IPS-NIHi7 (cell line): ENCODE measurements at regions not wholly inside any gene's neighbourhood (a gene's known extent, or its start where the extent isn't known, plus 50 kb on each side); places are given as distances from the start of the nearest gene placed in this dataset.
"Not testable (repeated sequence)": the region's sequence is repeated elsewhere in the genome, so short reads cannot be mapped to it uniquely, and the experiment has no call there.

Experiments used
- DNase-seq: peaks from one replicate; pipeline ENCODE4 v3.0.0; 2012; ENCODE audit warnings: mixed read lengths; ENCODE audit errors: extremely low spot score

DNA sequence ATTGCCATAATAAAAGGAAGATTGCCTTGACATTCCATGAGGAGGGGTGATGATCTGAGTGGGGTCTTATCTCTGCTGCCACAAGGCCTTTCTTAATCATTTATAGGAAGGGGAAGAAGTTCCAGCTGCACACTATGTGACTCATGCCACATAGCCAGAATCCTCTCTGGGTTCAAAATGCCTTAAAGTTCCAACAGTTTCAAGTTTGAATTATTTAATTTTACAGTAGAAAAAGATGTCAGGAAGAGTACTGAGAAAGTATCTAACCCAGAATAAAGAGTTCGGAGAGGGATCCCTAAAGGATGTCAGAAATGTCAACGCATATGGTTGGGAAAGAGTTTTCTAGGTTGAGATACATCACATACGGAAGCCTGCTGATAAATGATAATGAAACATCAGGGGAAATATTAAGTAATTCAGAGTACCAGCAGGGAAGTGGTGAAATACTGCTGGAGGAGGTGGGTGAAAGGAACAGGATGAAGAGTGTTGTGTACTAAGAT is 999.9 kb downstream of the TSN start:
- no peak for DNase-seq

DNA sequence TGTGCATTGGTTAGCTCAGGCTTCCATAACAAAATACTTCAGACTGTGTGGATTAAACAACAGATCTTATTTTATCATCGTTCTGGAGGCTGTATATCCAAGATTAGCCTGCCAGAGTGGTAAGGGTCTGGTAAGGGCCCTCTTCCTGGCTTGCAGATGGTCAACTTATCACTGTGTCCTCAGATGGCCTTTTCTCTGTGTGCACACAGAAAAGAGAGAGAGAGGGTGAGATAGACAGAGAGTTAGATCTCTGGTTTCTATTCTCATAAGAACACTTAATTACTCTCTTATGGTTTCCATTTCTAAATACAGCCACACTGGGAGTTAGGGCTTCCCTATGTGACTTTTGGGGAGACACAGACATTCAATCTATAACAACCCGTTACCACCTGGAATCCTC is 1003.5 kb downstream of the TSN start:
- DNase-seq = no peak

DNA sequence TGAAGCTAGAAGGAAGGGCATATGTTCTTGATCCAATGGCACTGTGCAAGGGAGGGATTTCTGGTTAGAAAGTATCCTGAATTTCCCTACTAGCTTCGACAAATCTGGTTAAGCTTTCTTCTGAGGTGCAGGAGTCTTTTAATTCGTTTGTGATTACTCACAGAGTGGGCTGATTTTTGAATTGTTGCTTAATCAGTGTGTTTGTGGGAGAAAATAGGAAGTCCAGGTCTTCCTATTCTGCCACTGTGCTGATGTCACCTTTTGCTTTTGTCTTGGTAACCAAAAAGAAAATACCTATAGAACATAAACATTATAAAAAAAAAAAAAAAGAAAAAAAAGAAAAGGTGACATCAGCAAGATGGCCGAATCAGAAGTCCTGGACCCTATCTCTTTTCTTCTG is 1008.6 kb downstream of the TSN start:
- DNase-seq = no peak

DNA sequence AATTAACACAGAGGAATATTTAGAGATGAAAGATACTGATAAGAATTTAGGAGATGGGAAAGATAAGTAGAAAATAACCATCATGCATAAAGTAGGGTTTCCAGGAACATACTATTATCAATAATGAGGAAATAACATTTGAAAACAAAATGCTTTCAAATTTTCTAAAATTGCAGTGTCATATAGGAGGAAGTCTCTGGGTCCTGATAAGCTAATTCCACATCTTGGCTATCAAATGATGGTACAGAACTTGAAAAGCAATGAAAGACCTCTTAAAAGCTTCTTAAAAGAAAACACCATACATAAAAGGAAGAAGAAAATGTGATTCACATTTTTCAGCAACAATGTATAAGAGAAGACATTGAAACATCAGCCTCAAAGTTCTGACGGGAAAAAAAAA is 1024.8 kb downstream of the TSN start:
- DNase-seq = no peak

DNA sequence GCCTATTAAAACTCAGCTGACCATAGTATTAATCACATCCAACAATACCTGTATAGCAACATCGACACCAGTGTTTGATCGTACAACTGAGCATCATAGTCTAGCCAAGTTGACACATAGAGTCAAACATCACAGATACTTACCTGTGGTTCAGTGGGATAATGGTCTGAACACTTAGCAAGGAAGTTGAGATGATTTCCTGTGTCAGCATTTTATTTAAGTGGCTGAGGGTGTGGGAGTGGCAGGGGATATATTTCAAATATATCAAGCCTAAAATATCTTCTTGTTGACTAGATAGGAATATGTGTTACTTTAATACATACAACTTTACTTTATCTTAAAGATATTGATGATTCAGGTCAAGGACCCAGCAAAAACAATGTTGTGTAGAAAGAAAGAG is 1038.6 kb downstream of the TSN start:
- DNase-seq = no peak

DNA sequence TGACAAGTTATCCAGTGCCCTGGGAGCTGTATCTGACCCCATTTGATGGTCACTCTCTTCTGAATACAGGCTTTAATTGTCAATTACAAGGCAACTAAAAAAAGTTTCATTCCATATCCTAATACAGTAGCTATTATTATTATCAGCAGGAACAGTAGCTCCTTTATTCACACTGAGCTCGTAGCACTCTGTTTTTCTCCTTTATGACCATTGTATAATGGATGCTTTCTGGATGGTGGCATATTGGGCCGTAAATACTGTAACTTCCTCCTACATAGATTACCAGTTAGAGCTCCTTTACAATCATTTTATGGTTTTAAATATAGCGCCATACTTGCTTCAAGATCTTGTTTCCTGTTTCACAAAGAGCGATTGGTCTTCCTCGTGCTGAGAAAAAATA is 1040.3 kb downstream of the TSN start:
- no peak for DNase-seq

DNA sequence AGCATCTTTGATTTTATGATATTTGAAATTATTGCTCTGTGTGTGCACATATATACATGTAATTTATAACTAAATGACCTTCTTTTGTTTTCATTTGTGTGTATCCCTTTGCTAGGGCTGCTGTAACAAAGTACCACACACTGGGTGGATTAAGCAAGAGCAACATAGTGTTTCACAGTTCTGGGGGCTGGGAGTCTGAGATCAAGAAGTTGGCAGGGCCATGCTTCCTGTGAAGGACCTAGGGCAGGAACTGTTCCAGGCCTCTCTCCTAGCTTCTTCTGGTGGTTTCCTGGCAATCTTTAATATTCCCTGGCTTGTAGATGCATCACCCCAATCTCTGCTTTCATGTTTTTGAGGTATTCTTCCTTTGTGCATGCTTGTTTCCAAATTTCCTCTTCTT is 1043.9 kb downstream of the TSN start:
- DNase-seq = no peak

DNA sequence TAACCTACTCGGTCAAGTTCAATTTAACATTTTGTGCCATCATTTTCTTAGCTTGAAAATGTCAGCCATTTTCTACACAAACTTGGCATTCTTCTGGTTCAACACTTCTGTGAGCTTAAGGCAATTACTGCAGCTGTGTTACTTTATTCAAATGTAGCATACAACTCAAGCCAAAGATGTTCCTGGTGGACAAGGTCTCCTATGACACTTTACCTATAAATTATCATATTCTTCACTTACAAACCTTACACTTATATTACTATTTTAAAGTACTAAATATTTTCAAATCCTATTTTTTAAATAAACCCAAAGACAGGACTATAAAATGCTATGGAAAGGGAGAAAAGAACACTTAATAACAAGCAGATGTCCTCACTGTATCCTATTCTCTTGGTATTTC is 1045.3 kb downstream of the TSN start:
- DNase-seq = no peak

DNA sequence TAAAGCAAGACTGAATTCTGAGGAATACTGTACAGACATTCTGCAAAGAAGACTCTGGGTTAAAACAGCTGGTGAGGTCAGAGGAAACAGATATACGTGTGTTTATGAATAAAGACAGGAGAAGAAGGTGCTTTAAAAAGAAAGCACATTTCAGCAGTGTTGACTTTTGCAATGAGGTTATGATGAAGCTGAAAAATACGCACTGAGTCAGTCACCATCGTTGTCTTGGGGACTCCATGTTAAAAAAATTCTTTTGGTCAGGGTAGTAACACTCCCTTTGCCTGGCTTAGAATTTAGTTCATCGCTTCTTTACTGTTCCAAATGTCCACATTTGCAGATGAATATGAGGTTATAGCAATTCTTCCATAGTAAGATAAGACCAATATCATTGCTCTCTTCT is 1049.0 kb downstream of the TSN start:
- DNase-seq = no peak

DNA sequence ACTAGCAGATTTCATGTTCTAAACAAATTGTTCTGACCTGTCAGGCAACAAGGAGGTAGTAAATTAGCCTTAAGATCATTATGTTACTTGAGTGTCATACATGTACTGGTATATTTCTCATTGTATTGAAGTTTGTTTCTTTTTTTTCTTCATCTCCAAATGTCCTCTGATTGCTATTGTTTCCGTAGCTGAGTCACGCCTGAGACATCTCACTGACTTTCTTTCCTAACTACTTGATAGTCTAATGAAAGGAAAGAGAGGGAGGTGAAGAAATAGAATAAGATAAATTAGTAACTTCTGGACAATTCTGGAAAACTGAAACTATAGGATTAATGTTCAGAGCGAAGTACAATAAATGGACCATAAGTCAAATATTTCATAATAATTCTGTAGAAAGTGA is 1049.9 kb downstream of the TSN start:
- no peak for DNase-seq

DNA sequence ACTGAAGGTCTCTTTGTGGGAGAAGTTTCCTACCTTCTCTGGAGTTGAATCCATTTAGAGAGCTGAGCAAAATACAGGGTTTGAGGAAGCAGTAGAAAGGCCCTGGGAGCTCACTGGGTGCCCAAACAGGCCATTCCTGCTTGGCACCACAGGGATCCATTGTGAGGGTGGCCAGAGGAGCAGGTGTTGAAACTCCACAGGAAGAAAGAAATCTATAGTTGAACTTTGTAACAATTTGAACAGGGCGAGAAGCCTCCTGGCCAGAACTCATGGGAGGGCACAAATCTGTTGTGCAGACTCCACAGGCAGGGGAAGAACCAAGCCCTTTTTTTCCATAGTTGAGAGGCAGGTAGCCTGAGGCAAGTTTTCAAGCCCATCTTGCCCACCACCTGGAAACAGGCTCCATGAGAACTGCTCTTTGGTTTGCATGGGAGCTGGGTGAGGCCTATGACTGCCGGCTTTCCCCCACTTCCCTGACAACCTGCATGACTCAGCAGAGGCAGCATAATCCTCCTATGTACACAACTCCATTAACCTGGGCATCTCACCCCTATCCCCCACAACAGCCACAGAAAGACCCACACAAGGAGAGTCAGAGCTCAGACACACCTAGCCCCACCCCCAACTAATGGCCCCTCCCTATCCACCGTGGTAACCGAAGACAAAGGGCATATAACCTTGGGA is 1053.0 kb downstream of the TSN start:
- no peak for DNase-seq

DNA sequence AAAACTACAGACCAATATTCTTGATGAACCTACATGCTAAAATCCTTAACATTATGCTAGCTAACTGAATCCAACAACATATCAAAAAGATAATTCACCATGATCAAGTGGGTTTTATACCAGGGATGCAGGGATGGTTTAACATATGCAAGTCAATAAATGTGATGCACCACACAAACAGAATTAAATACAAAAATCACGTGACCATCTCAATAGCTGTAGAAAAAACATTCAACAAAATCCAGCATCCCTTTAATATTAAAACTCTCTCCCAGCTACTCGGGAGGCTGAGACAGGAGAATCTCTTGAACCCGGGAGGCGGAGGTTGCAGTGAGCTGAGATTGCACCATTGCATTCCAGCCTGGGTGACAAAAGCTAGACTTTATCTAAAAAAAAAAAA is 1056.8 kb downstream of the TSN start:
- not testable (repeated sequence) for DNase-seq

DNA sequence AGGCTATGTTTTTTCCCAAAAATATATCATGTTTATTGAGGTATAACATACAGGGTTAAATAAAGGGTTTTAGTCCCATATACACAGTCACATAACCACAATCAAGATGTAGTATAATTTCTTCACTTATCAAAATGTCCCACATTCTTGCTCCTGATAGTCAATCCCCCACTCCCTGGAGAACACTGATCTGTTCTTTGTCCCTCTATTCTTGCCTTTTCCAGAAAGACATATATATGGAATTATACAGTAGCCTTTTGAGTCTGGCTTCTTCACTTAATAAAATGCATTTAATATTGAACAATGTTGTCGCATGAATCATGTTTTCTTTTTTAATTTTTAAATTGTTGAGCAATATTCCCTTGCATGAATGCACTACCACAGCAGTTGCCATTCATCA is 1059.7 kb downstream of the TSN start:
- no peak for DNase-seq

DNA sequence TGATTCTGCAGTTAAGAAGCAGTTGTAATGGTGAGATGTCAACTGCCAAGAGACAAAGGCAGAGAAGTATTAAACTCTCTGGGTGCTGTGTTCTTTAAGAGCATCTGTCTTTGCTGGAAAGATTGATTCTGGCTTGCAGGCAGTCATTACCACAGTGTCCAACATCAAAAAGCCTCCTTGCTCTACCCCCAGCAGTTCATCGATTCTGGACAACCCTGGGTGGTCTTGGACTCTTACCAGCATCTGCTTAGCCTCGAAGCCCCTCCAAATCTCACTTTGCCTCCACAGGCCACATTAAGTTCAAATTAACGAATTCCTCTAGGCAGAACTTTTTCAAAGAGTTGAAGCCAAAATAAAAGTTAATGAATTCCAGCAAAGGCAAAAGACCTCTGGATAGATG is 1061.4 kb downstream of the TSN start:
- no peak for DNase-seq

DNA sequence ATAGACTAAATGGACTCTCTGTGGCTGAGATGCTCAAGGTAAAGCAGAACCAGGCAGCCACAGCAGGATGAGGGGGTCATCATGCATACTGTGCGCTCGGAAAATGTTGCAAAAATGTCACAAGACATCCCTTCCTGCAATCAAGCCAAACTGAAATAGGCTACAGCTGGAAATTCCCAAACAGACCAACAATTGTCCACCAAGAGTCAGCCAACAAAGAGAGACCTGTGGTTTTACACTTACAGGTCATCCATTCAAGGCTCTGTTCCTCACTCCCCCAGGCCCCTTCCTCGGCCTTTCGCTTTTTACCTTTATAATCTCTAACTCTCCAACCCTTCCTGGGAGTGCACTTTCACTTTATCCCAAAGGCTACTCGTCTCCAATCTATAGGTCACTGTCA is 1066.9 kb downstream of the TSN start:
- no peak for DNase-seq

DNA sequence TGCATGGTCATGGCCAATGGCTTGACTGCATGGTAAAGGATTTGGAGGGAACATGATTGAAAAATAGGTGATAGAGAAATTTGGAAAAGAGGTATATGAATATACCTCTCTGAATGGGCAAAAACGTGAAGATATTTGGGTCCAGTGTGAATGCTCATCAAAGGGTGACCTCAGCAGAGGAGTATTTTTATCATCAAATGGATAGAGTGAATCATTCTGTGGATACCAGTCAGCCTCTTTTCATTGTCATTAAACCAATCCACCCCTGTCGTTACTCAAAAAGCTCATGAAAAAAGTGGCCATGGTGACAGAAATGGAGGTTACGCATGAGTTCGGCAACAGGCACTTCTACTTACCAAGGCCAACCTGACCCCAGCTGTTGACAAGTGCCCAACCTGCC is 1074.7 kb downstream of the TSN start:
- no peak for DNase-seq

DNA sequence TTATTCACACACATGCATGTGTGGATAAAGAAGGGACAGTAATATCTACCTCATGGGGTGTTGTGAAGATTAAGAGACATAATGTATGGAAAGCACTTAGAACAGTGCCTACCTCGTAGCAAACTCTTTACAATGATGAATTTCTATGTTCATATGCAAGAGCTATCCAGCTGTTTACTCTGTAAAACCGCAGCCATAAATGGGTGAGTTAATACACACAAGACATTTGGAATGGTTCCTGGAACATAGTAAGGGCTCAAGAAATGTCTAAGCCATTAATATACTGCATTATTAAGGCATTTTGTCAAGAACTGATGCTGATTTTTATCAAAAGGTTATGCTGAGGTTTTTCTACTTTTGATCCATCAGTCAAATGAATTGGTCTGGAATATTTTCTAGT is 1076.2 kb downstream of the TSN start:
- no peak for DNase-seq

DNA sequence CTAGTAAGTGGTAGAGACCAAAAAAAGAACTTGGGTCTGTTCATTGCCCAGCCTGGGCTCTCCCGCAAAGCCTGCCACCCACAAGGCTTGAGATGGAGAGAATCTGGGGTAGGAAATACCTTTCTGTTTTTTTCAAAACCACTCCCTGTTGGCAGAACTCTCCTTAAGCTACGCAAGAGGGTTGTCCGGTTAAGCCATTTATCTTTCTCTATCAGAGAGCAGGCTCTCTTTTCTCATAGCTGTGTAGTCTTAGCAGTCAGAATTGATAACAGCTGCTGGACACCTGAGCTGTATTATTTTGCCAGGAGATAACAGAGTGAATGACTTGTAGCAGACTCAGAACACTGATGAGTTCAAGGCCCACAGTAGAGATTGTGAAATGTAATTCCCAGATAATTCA is 1088.1 kb downstream of the TSN start:
- DNase-seq = no peak

DNA sequence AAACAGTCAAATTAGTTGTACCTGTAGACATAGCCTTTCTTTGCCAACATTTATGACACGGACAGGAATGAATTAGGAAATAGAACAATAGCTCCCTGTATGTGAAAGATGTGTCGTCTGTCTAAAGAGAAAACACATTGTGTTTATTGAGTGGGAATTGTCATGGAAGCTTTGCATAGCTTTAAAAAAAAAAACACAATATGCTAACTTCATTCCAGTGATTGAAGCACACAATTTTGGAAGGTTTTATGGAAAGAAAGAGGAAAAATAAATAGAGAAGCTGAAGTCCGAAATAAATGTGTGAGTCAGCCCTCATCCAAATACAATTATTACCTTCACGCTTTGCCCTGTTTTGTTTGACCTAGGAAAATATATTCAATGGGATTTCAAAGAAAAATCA is 1095.7 kb downstream of the TSN start:
- DNase-seq = no peak

DNA sequence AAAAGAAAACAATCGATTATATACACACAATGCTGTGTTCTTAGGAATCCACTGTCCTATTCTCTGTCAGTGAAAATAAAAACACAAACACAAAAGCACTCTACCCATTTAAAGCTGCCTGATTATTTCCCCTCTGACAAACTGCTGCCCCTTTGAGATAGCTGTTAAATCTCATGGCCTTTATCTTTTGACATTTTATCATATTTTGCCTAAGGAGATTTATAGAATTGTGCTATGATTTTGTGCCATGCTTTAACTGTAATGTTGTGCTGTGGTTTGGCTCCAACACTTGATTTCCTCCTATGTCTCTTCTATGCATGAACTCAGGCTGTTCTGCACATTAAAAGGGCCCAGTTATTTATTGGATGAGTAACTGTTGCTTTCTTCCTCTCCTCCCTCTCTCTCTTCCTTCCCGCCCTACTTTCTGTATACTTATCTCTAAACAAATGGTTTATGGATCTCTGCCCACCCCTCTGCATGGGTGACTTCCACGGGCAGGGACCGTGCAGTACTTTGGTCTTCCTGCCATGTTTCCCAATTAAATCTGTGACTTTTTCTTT is 1096.6 kb downstream of the TSN start:
- no peak for DNase-seq

DNA sequence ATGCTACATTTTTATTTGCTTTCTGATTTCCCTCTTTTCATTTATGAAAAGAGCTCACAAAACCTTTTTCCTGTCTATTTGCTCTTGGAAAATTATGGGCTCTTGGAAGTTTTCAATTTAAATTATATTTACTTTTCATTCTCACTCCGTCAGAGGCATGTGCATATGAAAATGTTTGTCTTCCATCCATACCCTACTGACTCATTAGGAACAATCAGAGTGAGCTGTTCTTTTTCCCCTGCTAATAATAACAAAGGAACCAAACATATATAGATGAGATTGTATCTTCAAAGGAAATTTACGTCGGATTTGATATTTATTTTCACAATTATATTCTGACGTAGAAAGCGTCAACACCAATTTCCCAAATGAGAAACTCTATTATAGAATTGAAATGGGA is 1101.2 kb downstream of the TSN start:
- no peak for DNase-seq

DNA sequence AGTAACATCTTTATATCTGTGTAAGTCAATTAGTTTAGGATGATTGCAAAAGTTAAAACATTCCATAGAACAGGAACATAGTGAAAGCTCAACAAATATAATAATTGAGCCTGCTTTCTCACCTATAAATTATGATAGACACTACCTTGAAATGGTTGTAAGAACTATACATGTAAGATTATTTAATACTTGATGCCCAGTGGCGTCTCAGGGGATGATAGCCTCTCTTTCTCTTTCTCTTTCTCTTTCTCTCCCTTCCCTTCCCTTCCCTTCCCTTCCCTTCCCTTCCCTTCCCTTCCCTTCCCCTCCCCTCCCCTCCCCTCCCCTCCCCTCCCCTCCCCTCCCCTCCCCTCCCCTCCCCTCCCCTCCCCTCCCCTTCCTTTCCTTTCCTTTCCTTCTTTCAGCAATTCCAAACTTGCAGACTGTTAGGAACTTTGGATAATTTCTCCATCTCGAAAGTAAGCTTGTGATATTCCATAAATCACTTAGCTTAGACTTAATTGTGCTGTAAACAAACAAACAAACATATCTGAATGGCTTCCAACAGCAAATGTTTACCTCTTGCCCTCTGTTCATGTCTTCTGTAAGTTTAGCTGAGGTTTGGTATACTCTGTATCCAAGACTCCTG is 1102.7 kb downstream of the TSN start:
- no peak for DNase-seq

DNA sequence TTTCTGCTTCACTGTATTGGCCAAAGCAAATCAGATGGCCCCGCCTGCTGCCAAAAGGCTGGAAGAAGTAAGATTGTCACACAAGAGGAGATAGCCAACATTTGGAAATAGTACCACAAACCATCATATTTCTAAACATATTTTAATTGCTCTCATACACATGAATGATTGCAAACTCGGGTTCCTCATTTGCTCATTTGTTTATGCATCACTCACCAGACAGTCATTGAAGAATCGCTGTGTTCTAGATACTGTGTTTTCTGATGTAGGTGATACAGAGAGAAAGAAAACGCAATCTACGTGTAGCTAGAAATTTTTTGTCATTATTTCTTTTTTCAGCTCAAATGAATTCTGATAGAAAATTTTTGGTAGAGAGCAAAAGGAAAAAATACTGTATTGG is 1103.4 kb downstream of the TSN start:
- DNase-seq = no peak

DNA sequence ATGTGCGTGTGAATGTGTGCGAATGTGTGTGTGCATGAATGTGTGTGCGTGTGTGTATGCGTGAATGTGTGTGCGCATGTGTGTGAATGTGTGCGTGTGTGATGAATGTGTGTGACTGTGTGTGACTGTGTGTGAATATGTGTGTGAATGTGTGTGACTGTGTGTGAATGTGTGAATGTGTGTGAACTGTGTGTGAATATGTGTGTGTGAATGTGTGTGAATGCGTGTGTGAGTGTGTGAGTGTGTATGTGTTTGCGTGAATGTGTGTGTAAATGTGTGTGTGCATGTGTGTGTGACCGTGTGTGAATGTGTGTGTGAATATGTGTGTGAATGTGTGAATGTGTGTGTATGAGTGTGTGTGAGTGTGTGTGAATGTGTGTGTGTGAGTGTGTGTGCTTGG is 1103.8 kb downstream of the TSN start:
- DNase-seq = no peak
